Duodenal mucosa (tissue), 2 donors: ENCODE measurements at regions not wholly inside any gene's neighbourhood (a gene's known extent, or its start where the extent isn't known, plus 50 kb on each side); places are given as distances from the start of the nearest gene placed in this dataset.

Experiments
- H3K27ac ChIP-seq: one replicate; pipeline ENCODE4 v1.7.0; 2013; ENCODE audit warnings: low read depth, low read length
- H3K27me3 ChIP-seq, 2 donors: one replicate each; pipeline ENCODE4 v1.7.0; 2013; ENCODE audit warnings: low read length in 2 of 2, control low read depth in 1 of 2; ENCODE audit not compliant: insufficient read depth in 2 of 2, control insufficient read depth in 1 of 2
- H3K36me3 ChIP-seq, 2 donors: one replicate each; pipeline ENCODE4 v1.7.0; 2013; ENCODE audit warnings: low read length in 2 of 2, control low read depth in 1 of 2; ENCODE audit not compliant: insufficient read depth in 2 of 2, control insufficient read depth in 1 of 2
- H3K4me1 ChIP-seq, 2 donors: one replicate each; pipeline ENCODE4 v1.7.0; 2013; ENCODE audit warnings: low read length in 2 of 2, control low read depth in 1 of 2; ENCODE audit not compliant: insufficient read depth in 2 of 2, control insufficient read depth in 1 of 2
- H3K4me3 ChIP-seq, 2 donors: one replicate each; pipeline ENCODE4 v1.7.0; 2013; ENCODE audit warnings: low read length in 2 of 2, low read depth in 1 of 2
- H3K9ac ChIP-seq, 2 donors: one replicate each; pipeline ENCODE4 v1.7.0; 2013; ENCODE audit warnings: low read length in 2 of 2, low read depth in 1 of 2
- H3K9me3 ChIP-seq, 2 donors: one replicate each; pipeline ENCODE4 v1.7.0; 2013; ENCODE audit warnings: low read length in 2 of 2, control low read depth in 1 of 2; ENCODE audit not compliant: control insufficient read depth in 1 of 2

DNA sequence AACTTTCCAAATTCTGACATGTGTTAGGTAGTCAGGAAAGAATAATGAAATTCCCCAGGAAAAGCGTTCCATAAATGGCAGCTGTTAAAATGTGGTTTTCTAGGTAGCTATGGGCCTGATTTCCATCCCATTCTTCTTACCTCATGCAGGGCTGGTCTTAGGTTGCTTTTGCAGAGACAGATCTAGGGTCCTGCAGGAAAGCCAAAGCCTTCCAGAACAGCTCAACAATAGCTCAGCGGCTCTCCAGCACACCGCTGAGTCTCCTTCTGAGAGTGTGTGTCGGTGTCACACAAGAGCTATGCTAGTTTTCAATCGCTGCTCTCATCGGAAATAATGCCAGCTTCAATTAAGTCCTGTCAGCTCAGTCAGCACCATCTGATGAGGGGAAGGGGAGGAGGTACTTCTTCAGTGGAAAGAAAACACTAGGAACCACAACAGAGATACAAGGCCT is 106.7 kb downstream of the TMEM30B start:
- no peaks in the 10 kb centered on the region for H3K36me3 ChIP-seq
- no peak overlapping the region for H3K4me3 ChIP-seq
- no peak overlapping the region for H3K9ac ChIP-seq
- no peak overlapping the region for H3K27ac ChIP-seq
- no peaks in the 10 kb centered on the region for H3K9me3 ChIP-seq
- H3K4me1 ChIP-seq, result peaks cover 7 to 10% of the 10 kb centered on the region in 2 donors
- no peaks in the 10 kb centered on the region for H3K27me3 ChIP-seq

- Histone ChIP-seq H3K9me3 (no peaks in the 10 kb centered on the region), H3K27ac (no peak overlapping the region), H3K4me1 (no peaks in the 10 kb centered on the region), H3K4me3 (no peak overlapping the region), H3K9ac (no peak overlapping the region), H3K36me3 (no peaks in the 10 kb centered on the region), H3K27me3 (no peaks in the 10 kb centered on the region)
These were observed 109.4 kb downstream of the TMEM30B start for GRCh38 chr14:61171727-61172126.

GRCh38 chr14:61168141-61168540 is 113.0 kb downstream of the TMEM30B start:
- no peaks in the 10 kb centered on the region for H3K4me1 ChIP-seq
- H3K9me3 ChIP-seq, result no peaks in the 10 kb centered on the region
- H3K27me3 ChIP-seq, result no peaks in the 10 kb centered on the region
- H3K9ac ChIP-seq, result no peak overlapping the region
- no peak overlapping the region for H3K4me3 ChIP-seq
- no peak overlapping the region for H3K27ac ChIP-seq
- no peaks in the 10 kb centered on the region for H3K36me3 ChIP-seq

DNA sequence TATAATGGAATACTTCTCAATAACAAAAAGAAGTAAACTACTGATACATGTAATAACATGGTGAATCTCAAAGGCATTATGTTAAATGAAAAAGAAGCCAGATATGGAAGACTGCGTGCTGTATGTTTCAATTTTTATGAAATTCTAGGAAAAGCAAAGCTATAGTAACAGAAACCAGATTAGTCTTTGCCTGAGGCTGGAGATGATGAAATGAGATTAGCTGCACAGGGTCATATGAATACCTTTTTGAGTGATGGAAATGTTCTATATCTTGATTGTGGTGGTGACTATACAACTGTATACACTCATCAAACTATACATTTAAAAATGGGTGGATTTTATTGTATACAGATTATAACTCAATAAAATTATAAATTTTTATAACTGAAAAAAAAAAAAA is 113.5 kb downstream of the TMEM30B start:
- no peak overlapping the region for H3K9ac ChIP-seq
- no peak overlapping the region for H3K4me3 ChIP-seq
- no peaks in the 10 kb centered on the region for H3K9me3 ChIP-seq
- H3K4me1 ChIP-seq, result no peaks in the 10 kb centered on the region
- H3K36me3 ChIP-seq, result no peaks in the 10 kb centered on the region
- no peak overlapping the region for H3K27ac ChIP-seq
- no peaks in the 10 kb centered on the region for H3K27me3 ChIP-seq

DNA sequence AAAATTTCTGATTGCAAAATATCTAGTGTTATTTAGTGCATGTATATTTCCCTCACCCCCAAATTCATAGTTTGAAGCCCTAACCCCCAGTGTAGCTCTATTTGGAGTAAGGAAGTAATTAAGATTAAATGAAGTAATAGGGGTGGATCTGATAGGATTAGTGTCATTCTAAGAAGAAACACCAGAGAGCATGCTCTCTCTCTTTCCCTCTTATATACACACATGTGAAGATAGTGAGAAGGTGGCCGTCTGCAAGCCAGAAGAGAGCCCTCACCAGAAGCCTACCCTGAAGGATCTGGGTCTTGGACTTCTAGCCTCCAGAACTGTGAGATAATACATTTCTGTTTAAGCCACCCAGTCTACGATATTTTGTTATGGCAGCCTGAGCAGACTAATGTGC is 120.3 kb downstream of the TMEM30B start:
- H3K9ac ChIP-seq, result no peak overlapping the region
- H3K9me3 ChIP-seq, result no peaks in the 10 kb centered on the region
- no peaks in the 10 kb centered on the region for H3K27me3 ChIP-seq
- no peaks in the 10 kb centered on the region for H3K4me1 ChIP-seq
- no peak overlapping the region for H3K27ac ChIP-seq
- H3K36me3 ChIP-seq, result no peaks in the 10 kb centered on the region
- H3K4me3 ChIP-seq, result no peak overlapping the region

GRCh38 chr14:61154641-61155040 is 126.5 kb downstream of the TMEM30B start:
- H3K27ac ChIP-seq, result no peak overlapping the region
- no peaks in the 10 kb centered on the region for H3K36me3 ChIP-seq
- no peak overlapping the region for H3K9ac ChIP-seq
- H3K27me3 ChIP-seq, result no peaks in the 10 kb centered on the region
- no peaks in the 10 kb centered on the region for H3K4me1 ChIP-seq
- H3K9me3 ChIP-seq, result no peaks in the 10 kb centered on the region
- no peak overlapping the region for H3K4me3 ChIP-seq

- H3K27ac ChIP-seq, result no peak overlapping the region
These were observed 127.1 kb downstream of the TMEM30B start for GRCh38 chr14:61153914-61154545.

DNA sequence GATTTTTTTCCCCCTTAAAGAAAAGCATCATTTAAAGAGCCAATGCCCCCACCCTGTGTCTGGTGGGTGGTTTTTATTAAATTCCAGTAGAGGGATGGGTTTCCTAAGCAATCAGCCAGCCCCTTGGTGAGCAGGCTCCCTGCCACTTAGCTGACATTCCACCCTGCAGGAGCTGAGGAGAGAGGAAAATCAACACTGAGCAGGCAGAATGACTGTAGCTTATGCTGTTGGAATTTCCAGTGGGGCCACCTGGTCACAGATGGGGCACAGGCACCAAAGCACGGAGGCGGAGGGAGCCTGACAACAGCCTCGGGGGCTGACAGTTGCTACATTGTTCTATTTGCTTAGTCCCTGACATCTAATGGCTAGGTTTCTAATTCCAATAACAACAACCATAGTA is 127.7 kb downstream of the TMEM30B start:
- Histone ChIP-seq H3K27me3 (no peaks in the 10 kb centered on the region), H3K36me3 (no peaks in the 10 kb centered on the region), H3K9ac (no peak overlapping the region), H3K27ac (no peak overlapping the region), H3K4me3 (no peak overlapping the region), H3K4me1 (no peaks in the 10 kb centered on the region), H3K9me3 (no peaks in the 10 kb centered on the region)

More at GRCh38 chr14:61153914-61154545, 127.1 kb downstream of the TMEM30B start:
- no peaks in the 10 kb centered on the region for H3K36me3 ChIP-seq
- no peaks in the 10 kb centered on the region for H3K27me3 ChIP-seq
- H3K4me3 ChIP-seq, result no peak overlapping the region
- no peaks in the 10 kb centered on the region for H3K4me1 ChIP-seq
- no peaks in the 10 kb centered on the region for H3K9me3 ChIP-seq
- no peak overlapping the region for H3K9ac ChIP-seq

DNA sequence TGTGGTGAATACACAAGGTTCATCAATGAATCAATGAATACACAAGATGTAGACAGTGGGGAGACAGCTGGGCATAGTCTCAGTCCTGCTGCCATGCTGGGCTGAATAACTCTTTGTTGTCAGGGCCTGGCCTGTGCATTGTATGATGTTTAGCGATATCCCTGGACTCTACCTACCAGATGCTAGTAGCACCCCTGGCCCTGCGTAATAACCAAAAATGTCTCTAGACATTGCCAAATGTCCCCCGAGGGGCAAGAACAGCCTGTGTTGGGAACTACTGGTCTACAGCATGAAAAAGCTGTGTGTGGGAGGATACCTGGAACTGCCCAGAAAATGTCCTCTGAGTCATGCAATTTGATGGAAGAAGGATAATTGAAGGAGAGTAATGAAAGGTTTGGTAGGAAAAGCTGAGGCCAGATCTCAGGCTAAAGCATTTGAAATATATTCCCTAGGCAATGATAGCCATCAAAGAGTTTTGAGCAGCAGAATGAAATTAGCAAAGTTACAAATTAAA is 128.2 kb downstream of the TMEM30B start:
- Histone ChIP-seq H3K4me3 (no peak overlapping the region), H3K27me3 (no peaks in the 10 kb centered on the region), H3K36me3 (no peaks in the 10 kb centered on the region), H3K27ac (no peak overlapping the region), H3K9me3 (no peaks in the 10 kb centered on the region), H3K4me1 (no peaks in the 10 kb centered on the region), H3K9ac (no peak overlapping the region)

GRCh38 chr14:61151251-61151650 is 129.9 kb downstream of the TMEM30B start:
- H3K27ac ChIP-seq, result no peak overlapping the region
- H3K4me3 ChIP-seq, result no peak overlapping the region
- no peaks in the 10 kb centered on the region for H3K27me3 ChIP-seq
- no peak overlapping the region for H3K9ac ChIP-seq
- no peaks in the 10 kb centered on the region for H3K9me3 ChIP-seq
- no peaks in the 10 kb centered on the region for H3K4me1 ChIP-seq
- no peaks in the 10 kb centered on the region for H3K36me3 ChIP-seq
